ENCODE measurements at regions not wholly inside any gene's neighbourhood (a gene's known extent, or its start where the extent isn't known, plus 50 kb on each side); places are given as distances from the start of the nearest gene placed in this dataset.
"Not testable (repeated sequence)": the region's sequence is repeated elsewhere in the genome, so short reads cannot be mapped to it uniquely, and the experiment has no call there.

DNA sequence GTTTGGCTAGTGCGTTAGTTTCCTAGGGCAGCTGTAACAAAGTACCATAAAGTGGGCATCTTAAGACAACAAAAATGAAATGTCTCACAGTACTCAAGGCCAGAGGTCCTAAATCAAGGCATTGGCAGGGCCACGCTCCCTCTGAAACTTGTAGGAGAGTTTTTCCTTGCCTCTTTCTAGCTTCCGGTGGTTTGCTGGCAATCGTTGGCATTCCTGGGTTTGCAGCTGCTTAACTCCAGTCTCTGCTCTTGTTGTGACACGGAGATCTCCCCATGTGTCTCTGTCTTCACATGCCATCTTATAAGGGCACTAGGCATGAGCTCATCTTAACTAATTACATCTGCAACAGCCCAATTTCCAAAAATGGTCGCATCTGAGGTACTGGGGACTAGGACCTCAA lies 362.0 kb upstream of the BOD1L1 start:
- no peak for FAIRE-seq

DNA sequence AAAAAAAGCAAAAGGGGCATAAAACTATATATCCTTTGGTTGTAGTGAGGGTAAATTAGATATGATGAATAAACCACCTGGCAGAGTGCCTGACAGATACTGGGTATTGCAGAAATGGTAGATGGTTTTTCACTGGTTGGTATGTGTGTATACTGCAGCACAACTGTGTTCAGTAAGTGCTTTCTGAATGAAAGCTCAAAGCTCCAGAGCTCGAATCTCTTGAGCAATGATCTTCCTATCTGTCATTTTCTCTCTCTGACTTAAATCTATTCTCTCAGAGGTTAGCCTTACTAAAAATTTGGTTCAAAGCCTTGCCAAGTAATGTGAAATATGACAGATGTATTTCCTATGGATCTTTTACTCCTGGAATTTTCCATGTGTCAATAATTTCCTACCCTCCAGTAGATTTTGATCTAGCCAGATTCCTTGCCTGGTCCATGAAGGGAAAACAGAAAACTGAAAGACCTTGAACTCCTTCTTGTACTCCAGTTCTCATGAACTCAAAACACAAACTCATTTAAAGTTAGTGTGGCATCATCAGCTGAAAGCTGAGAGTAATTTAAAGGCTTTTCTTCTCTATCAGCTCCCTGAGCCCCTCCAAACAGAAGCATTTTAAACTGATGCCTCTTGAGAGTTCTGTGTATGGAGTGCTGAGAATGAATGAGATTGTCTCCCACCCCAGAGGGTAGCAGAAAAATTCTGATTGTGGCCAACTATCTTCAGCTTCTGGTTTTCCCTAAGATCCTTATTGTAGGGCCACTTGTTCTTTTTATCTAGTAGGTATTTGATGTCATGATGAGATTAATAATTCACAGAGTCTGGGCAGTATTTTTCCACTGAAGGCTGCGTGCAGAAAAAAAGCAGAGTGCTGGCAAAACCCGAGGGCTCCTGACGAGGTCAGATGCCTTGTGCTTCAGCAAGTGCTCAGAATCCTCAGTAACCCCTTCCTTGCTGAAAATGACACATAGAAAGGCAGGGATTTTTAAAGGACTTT lies 363.4 kb upstream of the BOD1L1 start:
- FAIRE-seq = no peak

DNA sequence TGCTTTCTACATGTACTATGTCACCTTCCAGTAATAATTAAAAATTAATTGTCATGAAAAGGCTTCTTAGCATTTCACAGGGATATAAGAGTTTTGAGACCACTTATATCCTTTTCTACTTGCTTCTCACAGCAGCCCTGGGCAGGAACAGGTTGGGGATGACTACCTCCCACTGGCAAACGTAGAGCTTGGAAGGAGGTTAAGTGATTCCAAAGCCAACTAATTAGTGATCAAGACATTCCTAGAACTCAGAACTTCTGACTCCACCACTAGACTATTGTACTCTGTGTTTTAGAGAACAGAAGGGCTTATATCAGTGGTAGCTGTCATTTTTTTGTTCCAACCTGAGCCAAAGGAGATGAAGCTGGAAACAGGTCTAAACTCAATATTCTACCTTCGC lies 364.5 kb upstream of the BOD1L1 start:
- FAIRE-seq = no peak

DNA sequence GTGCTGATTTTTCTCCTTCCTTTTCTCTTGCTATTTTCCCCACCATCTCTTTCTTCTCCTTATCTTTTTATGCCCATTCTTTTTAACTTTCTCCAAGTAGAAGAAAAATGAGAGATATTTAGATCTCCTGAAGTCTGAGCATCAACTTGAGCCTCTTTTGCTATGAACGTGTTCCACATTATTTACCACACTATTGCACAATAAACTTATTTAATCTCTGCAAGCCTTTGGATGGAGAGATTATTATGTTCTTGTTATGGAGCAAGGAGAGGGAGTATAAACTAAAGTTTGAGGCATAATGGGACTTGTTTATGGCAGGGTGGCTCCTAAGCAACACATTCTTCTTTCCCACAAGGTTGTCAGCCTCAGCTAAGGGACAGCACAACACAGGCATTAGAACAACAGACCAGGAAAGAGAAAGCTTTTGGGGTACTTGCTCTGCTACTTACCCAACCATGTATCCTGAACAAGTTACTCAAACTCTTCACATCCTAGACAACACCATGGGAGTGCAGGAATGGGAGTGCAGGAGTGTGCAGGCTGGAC lies 365.5 kb upstream of the BOD1L1 start:
- FAIRE-seq = no peak

DNA sequence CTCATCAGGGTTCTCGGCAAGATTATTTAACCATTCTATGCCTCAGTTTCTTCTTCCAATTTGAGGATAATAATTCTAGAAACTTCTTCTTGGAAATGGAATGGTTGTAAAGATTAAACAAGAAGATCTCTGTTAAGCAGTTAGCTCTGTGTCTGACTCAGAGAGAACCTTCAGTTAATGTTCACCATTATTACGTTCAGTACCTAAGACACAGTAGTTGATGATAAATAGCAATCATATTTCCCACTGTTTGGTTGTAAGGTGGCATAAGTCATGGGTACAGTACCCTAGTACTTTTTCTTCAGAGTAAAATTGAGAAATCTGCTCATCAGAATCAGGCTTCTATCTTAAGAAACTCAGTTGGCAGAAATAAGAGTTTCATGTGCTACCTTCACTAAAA lies 366.5 kb upstream of the BOD1L1 start:
- no peak for FAIRE-seq

DNA sequence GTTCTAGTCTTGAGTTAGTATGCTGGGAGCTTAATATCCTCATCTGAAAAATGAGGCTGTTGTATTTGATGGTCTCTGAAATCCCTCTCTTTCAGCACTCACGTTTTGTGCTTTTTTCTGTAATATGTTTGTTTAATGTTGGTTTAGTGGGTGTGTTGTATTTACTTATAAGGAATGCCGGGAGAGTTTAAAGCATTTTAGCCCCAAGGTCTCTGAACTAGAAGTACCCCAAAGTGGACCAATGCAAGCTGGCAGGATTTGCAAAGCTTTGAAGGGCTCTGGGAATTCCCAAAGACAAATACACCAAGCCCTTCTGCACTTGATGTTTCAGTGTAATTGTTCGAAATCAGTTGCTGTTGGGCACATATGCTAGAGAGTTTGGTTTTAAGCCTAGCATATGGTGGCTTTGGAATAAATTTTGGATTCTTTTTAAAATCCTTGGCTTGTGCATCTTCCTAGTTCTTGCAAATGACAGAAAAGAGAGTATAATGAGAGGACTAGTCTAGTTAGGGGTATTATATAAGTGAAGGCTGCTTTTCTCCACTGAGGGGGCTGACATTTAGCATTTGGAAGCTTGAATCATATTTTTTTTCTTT lies 371.4 kb upstream of the BOD1L1 start:
- no peak for FAIRE-seq

DNA sequence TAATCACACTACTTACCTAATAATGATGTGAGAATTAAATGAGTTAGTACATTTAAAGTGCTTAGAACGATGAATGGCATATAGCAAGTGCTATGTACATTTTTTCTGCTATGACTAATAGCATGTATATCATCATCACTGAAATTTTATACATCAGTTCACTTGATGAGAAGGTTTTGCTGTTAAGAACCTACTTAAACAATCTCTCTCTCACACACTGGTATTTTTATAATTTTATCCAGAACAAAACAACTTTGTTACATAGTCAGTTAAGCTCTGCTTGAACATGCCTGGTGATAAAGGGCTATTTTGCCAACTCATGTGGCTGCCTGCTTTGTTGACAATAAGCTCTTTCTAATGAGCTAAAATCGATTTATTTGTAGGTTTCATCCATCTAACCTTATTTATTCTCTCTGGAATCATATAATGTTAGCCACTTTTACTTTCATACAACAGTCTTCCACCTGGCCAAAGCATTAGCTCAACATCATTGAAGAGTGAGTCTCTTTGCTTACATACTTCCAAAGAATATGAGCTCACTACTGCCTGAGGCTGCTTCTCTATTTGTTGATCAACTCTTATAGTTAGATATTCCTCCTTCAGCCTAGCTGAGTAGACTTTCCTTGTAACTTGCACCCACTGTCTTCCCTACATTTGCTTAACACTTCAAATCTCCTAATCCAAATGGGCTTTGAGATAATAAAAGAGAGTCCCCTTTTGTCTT lies 372.7 kb upstream of the BOD1L1 start:
- FAIRE-seq = no peak

DNA sequence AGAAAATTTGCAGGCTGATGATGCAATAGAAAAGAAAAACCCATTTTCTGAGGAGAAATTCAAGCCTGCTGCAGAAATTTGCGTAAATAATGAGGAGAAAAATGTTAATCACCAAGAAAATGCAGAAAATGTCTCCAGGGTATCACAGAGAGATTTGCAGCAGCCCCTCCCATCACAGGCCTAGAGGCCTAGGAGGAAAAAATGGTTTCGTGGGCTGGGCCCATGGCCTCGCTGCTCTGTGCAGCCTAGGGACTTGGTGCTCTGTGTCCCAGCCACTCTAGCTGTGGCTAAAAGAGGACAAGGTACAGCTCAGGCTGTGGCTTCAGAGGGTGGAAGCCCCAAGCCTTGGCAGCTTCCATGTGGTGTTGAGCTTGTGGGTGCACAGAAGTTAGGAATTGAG lies 374.8 kb upstream of the BOD1L1 start:
- not testable (repeated sequence) for FAIRE-seq

DNA sequence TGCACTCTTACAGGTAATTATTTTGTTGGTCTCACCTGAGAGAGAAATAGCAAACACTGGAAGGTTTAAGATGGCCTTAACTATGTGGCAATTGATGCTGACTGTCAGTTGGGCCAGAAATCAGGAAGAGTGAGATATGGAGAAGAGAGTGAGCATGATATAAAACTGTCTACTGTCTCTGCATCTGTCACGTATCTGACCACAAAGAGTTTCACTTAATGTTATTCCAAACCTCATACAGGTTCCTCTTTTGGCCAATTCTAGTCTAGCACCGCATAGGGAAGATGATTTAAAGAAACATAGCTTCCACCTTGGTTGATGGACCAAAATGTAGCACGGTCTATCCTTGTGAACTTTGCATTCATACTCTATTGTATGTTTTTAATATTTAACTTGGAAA lies 381.0 kb upstream of the BOD1L1 start:
- no peak for FAIRE-seq

DNA sequence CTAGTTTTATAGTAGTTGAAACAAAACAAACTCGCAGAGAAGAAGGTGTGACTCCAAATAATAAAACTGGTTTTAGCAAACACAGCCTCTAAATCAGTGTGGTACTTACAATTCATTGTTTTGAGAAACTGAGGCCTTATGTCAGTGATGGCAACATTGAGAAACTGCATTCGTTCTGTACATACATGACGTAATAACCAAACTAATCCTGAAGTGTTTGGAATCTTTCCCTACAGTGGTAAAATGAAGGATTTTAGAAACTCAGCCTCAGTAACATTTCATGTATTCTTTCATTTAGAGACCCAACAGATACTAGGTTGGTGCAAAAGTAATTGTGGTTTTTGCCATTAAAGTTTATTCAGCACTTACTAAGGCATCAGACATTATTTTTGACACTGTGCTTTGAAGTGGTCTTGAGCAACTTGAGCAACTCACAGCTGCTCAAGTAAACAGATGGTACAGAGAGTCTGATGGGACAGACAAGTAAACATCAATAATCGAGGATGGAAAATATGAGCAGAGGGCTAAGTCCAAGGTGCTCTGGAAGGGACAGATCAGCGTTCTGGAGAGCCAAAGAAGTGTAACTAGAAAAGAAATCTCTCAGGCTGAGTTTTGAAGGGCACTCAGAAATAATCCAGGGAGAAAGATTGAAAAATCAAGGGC lies 390.8 kb upstream of the BOD1L1 start:
- no peak for FAIRE-seq

DNA sequence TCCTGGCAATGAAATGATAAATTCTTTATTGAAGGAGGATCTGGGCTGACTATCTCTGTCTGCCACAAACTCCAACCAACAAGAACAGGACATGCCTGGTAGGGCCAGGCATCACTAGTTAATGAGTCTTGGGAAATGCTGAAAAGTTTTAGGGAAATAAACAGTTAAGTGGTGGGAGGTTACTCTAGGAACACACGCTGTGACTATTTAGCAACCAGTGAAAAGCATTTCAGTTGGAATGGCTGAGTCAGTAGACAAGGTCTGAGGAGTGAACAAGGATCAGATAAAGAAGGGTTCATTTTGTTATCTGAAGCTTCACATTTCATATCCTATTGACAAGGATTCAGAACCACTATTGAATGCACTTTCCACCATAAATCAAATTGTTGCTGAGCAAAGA lies 394.9 kb upstream of the BOD1L1 start:
- FAIRE-seq = no peak

DNA sequence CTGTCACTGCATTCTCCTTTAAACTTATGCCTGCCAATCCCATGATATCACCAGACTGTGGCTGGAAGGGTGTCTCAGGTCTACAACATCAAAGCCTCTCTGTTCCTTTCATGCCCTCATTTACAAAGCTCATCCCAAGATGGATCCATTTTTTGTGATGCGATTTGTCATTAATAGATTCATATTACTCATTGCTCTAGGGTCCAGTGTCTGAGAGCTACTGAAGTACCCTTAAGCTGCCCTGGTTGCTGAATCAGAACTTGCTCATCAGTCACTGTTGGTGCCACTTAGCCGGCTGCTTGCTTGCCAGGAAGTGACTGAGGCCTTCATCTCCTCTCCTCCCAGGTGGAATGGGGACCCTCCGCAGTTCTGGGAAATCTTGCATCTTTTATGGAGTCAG lies 395.5 kb upstream of the BOD1L1 start:
- FAIRE-seq = no peak

DNA sequence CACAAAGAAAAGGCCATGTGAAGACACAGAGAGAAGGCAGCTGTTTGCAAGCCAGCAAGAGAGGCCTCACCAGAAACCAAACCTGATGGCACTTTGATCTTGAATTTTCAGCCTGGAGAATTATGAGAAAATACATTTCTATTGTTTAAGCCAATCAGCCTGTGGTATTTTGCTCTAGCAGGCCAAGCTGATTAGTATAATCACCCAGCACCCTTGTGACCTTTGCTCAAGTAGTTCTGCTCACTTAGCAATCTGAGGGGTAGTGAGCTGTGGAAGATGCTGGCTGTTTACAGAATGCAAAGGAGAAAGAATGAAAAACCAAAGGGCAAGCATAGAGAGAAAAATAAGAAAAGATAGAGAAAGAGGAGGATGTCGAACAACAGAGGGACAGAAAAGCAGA lies 396.4 kb upstream of the BOD1L1 start:
- FAIRE-seq = no peak

DNA sequence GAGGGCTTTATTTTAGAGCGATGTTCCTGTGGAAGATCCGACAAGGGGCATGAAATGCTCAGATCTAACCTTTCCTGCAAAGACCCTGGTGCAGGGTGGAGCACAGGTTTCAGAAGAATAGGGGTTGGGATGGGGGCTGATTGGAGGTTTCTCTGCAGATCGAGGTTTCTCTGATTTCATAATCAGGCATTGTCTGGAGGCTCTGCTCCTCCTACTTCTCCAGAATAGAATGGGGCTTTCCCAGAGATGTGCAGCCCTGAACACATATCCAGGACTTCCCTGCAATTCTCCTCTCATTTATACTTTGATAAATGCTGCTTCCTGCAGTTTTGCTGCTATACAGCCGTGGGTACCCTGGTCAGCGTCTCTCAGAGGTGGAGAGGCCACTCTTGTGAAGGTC lies 397.6 kb upstream of the BOD1L1 start:
- no peak for FAIRE-seq

DNA sequence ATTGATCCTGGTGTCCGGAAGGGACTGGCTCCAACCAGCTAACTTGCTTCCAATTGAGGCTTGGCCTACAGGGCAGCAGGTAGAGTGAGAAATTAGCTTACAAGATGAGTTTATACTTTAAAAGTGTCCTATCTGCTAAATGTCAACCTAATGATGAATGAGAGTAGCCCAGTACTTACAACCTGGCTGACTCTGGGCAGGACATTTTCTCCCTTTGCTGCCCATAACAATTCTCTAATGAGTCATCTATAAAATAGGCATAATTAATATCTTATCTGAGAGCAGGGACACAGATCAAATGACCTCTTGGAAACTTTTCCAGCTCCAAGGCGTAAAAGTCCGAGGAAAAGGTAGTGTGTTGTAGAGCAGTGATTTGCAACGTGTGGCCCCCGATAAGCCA lies 398.4 kb upstream of the BOD1L1 start:
- FAIRE-seq = no peak

DNA sequence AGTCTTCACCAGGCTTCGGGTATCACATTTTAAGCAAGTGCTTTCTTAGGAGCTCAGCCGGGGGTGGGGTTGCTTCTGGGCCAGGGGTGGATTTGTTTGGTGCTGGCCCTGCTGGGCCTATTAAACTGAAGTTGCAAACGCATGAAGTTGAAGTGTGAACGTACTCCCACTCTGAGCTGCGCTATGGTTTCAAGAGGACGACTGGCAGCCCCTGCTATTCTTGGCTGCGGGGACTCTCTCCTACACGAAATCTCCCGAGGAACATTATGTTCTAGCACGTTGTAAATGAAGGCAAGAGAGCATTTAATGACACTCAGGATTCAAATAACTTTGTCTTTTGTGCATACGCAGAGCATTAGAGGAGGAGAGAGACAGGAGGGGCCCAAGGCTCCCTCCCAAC lies 401.3 kb upstream of the BOD1L1 start:
- no peak for FAIRE-seq

DNA sequence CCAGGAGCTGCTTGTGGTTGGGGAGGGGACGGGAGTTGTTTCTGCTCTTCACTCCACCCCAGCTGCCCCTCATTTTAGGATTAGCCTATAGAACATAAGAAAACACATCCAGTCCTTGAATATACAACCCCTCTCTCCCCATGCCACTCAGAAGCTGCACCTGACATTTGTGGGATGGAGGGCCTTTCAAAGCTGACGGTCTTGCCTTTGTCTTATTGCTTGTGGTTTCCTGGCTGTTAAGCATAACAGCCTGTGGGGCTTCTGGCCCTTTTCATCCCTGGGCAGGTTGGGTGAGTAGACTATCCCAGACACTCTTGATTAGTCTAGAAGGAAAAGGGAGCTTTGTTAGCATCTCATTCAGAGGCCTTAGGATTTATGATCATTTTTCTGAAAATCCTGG lies 407.6 kb upstream of the BOD1L1 start:
- FAIRE-seq = no peak

DNA sequence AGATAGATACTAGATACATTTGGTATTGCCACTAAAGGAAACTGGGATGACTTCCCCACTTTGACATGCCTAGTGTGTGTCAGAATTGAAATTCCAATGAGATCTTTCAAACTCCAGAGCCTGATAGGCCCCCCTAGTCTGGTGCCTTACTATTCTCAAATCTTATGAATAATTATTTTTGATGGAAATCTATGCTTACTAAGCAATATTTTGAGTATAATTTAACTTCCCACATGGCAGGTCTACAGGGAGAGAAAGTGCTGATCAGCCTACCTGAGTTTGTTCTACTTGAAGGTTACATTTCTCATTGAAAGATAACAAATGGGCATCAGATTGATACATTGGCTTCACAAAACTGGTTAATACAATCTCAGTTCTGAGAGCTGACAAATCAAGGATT lies 415.7 kb upstream of the BOD1L1 start:
- no peak for FAIRE-seq

DNA sequence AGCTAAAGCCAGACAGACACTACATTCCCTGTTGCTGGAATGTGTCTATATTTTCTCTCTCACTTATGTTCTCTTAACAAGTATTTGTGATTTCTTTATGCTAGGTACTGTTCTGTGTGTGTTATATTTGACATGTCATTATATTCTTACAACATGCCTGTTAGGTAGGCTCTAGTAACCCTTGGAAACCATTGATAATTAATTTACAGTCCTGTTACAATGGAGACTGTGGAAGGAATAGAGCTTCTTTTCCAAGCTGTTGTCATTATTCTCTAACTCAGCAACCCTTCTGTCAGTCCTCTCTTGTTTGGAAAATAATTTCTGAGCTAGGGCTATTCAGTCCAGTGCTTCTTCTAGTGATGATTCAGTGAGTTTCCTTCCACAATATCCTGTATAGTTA lies 419.1 kb upstream of the BOD1L1 start:
- FAIRE-seq = no peak

DNA sequence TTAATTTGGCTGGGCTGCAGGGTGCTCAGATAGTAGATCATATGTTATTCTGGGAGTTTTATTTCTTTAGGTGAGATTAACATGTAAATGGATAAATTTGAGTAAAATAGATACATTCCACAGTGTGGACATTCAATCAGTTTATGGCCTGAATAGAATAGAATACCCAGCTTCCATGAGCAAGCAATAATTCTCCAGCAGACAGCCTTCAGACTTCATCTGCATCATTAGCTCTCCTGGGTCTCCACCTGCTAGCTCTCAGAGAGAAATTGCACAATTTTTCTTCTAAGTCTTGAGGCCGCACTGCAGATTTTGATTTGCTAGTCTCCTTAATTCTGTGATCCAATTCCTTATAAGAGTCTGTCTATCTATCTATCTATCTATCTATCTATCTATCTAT lies 420.3 kb upstream of the BOD1L1 start:
- no peak for FAIRE-seq

DNA sequence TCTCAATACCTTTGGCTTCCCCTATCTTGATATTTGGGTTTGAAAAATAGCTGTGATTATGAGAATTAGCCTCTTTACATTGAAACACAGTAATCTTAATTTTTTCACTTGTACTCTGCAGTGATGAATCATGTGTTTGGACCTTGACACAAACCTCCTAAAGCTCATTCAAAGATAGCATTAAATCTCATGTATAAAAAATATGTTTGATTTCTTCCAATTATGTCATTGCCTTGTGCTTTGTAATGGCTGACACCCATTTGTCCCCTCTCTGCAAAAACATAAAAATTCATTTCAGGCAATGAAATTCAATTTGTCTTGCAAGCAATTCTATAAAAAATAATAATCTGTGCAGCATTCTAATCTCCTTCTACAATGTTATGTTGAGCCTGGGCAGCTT lies 422.4 kb upstream of the BOD1L1 start:
- no peak for FAIRE-seq

DNA sequence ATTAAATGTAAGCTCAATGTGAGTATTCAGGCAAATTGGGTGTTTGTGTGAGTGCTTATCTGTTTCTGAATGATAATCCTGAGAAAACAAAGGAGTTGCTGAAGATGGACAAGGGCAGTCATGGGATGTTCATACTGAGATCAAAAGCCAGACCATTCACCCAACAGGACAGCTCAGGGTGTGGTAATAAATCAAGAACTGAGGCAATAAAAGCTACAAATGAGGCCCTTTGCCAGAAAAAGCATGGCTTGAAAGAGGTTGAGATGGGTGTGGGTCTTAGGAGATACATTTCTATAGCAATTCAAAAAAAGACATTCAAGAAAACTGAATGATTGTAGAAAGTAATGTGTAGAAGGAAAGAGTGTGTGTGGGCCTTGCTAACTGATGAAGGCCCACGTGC lies 425.8 kb upstream of the BOD1L1 start:
- no peak for FAIRE-seq

DNA sequence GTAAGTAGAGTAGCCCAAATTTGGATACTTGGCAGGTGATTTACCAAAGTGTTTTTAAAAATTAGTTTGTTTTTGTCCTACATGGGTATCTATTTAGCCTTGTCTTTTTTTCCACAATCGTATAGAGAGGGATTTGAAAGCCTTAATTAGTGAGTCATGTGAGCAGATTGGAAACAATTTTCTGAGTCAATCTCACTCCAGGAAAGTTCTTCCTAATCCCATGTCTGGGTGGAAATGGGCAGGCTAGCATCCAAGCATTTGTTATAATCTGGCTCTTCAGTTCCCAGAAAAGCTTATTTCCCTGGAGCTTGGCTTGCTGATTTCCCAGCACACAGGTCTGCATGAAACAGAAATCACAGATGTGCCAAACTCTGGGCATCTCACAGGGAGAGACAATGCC lies 426.9 kb upstream of the BOD1L1 start:
- no peak for FAIRE-seq

Data from colon (tissue), 2 donors.